LNCaP clone FGC (cell line): ENCODE measurements at regions not wholly inside any gene's neighbourhood (a gene's known extent, or its start where the extent isn't known, plus 50 kb on each side); places are given as distances from the start of the nearest gene placed in this dataset.

Experiments
- DNase-seq: peaks from one replicate; pipeline ENCODE4 v3.0.0-alpha.2; 2011; ENCODE audit warnings: low read depth
- H3K4me3 ChIP-seq: 2 replicates; pipeline ENCODE4 v1.5.1; 2011; ENCODE audit warnings: mild to moderate bottlenecking, low read depth, low read length, control low read depth
- CTCF ChIP-seq: IDR thresholded peaks from 2 replicates; pipeline ENCODE4 v1.5.1; 2012; ENCODE audit warnings: mild to moderate bottlenecking; ENCODE audit not compliant: control insufficient read depth, insufficient read depth; ENCODE audit errors: extremely low read depth

- DNase-seq, result no peak
- TF ChIP-seq CTCF, result no peak
Measured at GRCh38 chr10:130364631-130365411, 228.6 kb downstream of the GLRX3 start.

GRCh38 chr10:130368761-130369560 lies 232.8 kb downstream of the GLRX3 start:
- no peak for DNase-seq
- no peak for TF ChIP-seq CTCF
- no peak overlapping the region for H3K4me3 ChIP-seq

More at GRCh38 chr10:130364631-130365411, 228.6 kb downstream of the GLRX3 start:
- H3K4me3 ChIP-seq, result no peak overlapping the region

- no peak overlapping the region for H3K4me3 ChIP-seq
- no peak for TF ChIP-seq CTCF
- no peak for DNase-seq
Measured at GRCh38 chr10:130369645-130370381, 233.6 kb downstream of the GLRX3 start.

GRCh38 chr10:130370721-130371120 lies 234.5 kb downstream of the GLRX3 start:
- TF ChIP-seq CTCF, result no peak
- no peak overlapping the region for H3K4me3 ChIP-seq
- no peak for DNase-seq

GRCh38 chr10:130371156-130371555 lies 235.0 kb downstream of the GLRX3 start:
- H3K4me3 ChIP-seq, result no peak overlapping the region
- DNase-seq, result no peak
- no peak for TF ChIP-seq CTCF

- DNase-seq, result no peak
- no peak for TF ChIP-seq CTCF
- no peak overlapping the region for H3K4me3 ChIP-seq
Measured at GRCh38 chr10:130371666-130372065, 235.5 kb downstream of the GLRX3 start.
